HG02884 (cell line): ENCODE measurements at regions not wholly inside any gene's neighbourhood (a gene's known extent, or its start where the extent isn't known, plus 50 kb on each side); places are given as distances from the start of the nearest gene placed in this dataset.
"Not testable (repeated sequence)": the region's sequence is repeated elsewhere in the genome, so short reads cannot be mapped to it uniquely, and the experiment has no call there.

Experiments
- ATAC-seq: cut with Tn5 transposase; IDR thresholded peaks from one replicate; pipeline ENCODE4 v1.9.1; 2021; ENCODE audit warnings: mild to moderate bottlenecking, moderate library complexity; ENCODE audit not compliant: unreplicated experiment

- ATAC-seq = no peak
Observed at GRCh38 chrX:140447150-140447549, 57.7 kb downstream of the SOX3 start.

- ATAC-seq = no peak
Observed at GRCh38 chrX:140440876-140441275, 64.0 kb downstream of the SOX3 start.

- ATAC-seq = no peak
Observed at GRCh38 chrX:140439476-140439875, 65.4 kb downstream of the SOX3 start.

- ATAC-seq = no peak
Observed at GRCh38 chrX:140434347-140434746, 70.5 kb downstream of the SOX3 start.

GRCh38 chrX:140433582-140433981 lies 71.3 kb downstream of the SOX3 start:
- no peak for ATAC-seq

- ATAC-seq = no peak
Observed at GRCh38 chrX:140432346-140433175, 72.3 kb downstream of the SOX3 start.

GRCh38 chrX:140431521-140431920 lies 73.3 kb downstream of the SOX3 start:
- no peak for ATAC-seq

- ATAC-seq = no peak
Observed at GRCh38 chrX:140425712-140426395, 79.0 kb downstream of the SOX3 start.

GRCh38 chrX:140422501-140422900 lies 82.4 kb downstream of the SOX3 start:
- ATAC-seq = no peak

GRCh38 chrX:140402131-140402530 lies 102.7 kb downstream of the SOX3 start:
- not testable (repeated sequence) for ATAC-seq

- ATAC-seq = not testable (repeated sequence)
Observed at GRCh38 chrX:140396326-140396725, 108.5 kb downstream of the SOX3 start.

GRCh38 chrX:140393507-140393906 lies 111.4 kb downstream of the SOX3 start:
- ATAC-seq = no peak

GRCh38 chrX:140391313-140391712 lies 113.6 kb downstream of the SOX3 start:
- ATAC-seq = no peak

GRCh38 chrX:140389331-140389730 lies 115.5 kb downstream of the SOX3 start:
- no peak for ATAC-seq

GRCh38 chrX:140362861-140363260 lies 142.0 kb downstream of the SOX3 start:
- ATAC-seq = no peak

GRCh38 chrX:140360924-140361323 lies 143.9 kb downstream of the SOX3 start:
- no peak for ATAC-seq

GRCh38 chrX:140360284-140360683 lies 144.6 kb downstream of the SOX3 start:
- no peak for ATAC-seq

- ATAC-seq = no peak
Observed at GRCh38 chrX:140355922-140356321, 148.9 kb downstream of the SOX3 start.

GRCh38 chrX:140355429-140355828 lies 149.4 kb downstream of the SOX3 start:
- ATAC-seq = no peak

GRCh38 chrX:140354431-140355120 lies 150.3 kb downstream of the SOX3 start:
- ATAC-seq = no peak

- no peak for ATAC-seq
Observed at GRCh38 chrX:140346729-140347128, 158.1 kb downstream of the SOX3 start.
